HG03139 (cell line): ENCODE measurements at regions not wholly inside any gene's neighbourhood (a gene's known extent, or its start where the extent isn't known, plus 50 kb on each side); places are given as distances from the start of the nearest gene placed in this dataset.

Source experiments
- ATAC-seq: cut with Tn5 transposase; IDR thresholded peaks from one replicate; pipeline ENCODE4 v1.9.1; 2021; ENCODE audit not compliant: unreplicated experiment

DNA sequence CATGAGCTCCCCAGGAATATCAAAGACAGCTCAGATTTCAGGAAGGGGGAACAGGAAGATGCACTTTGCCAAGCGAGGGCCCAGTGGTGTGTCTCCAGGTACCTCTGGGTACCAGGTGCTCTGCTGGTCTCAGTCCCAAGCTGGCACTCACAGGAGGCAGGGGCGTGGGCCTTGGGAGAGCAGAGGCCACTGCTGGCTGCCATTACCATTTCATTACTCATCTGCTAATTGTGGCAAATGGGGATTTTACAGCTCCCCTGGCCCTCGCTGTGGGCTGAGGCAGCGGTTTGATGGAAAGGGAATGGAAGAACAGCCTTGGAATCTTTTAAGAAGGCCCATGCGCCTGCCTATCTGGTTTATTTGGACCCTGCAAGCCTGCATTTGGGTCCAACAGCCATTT is 192.0 kb upstream of the NAV2 start:
- no peak for ATAC-seq

DNA sequence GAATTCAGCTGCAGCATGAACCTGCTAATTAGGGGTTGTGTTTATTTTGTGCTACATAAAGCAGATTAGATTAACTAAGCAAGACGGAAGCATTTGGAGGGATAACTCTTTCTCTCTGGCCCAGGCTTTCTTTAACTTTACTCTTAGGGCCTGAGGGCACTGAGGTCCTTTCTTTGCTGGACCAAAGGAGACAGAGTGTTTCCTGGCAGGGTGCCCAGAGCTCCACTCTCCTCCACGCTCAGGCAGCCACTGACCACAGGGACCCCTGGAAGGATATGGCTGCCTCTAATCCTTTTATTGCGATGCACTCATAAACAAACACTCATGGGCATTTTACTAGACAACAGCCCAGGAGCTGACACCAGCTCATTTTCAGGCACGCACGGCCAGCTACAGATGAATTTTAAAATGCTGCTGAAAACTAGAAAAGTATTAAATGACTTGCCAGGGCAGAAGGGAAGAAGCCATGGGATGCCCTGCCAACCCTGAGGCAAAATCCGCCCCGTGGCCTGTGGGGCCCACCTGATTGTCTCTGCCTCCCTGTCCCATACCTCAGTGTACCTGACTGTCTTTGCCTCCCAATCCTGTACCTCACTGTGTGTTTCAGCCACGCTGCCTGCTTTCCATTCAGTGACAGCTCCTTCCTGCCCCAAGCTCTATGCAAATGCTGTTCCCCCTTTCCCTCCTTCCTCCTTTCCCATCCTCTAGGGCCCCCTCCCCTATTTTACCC is 192.6 kb upstream of the NAV2 start:
- ATAC-seq: no peak

DNA sequence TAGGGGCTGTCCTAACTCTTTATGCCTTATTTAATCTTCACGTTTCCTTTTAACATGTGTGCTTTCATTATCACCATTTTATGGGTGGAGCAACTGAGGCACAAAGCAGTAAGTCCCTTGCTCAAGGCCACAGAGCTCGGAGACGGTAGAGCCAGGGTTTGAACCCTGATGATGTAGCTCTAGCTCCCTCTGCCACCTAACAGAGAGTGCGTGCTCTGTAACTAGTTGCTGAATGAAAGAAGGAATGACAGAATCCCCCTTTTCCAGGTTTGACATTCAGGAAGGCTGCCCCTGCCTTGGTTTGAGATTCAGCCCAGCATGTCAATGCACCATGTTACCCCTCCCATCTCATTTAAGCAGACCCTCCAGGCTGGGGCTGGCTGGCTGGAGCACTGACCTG is 193.3 kb upstream of the NAV2 start:
- no peak for ATAC-seq

- ATAC-seq: no peak
Measured at GRCh38 chr11:19513253-19513652, 199.4 kb upstream of the NAV2 start.

DNA sequence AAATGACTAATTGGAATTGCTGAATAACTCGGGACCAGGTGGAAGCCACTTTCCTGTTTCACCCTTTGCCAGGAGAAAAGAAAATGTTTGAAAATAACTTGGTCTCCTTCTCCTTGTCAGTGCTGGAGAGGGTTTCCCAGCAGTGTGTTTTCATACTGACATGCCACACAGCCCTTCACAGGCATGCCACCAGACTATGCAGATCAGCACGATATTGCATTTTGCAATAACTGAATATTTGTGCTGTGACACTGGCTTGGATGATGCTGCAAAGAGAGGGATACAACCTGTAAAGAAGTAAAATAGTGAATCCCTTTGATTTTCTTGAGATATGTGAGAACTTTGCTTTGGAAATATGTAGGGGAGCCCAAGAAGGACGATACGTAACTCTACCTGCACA is 200.0 kb upstream of the NAV2 start:
- ATAC-seq: no peak

DNA sequence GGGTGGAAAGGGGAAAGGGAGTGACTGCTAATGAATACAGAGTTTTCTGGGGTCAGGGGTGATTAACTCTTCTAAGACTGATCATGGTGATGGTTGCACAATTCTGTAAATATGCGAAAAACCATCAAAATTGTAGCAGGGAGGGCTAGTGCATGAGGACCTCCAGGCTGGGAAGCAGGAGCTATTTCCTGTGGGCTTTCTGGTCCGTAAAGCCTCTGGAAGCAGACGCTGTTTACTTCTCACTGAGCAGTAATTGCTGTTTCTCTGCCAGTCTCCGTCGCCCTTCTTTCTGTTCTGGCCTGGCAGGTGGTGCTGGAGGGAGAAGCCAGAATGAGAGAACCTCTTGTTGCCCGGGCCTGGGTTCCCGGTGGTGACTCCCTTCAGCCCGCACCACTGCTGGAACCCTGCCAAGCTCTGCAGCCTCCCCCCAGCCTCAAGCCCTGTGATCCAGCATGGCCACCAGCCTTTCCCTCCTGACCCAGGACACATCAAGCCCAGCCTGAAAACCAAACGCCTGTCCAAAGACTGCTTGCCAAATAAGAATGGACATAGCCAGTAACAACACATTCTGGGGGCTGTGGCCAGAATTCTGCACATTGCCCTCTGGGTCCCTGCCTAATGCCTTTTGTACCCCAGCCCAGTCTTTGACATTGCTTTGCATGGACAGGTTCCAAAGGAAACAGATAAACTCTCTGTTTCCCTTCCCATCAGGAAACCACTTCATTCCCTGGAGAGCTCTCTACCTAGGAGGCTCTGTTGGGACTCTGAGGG is 201.0 kb upstream of the NAV2 start:
- no peak for ATAC-seq

DNA sequence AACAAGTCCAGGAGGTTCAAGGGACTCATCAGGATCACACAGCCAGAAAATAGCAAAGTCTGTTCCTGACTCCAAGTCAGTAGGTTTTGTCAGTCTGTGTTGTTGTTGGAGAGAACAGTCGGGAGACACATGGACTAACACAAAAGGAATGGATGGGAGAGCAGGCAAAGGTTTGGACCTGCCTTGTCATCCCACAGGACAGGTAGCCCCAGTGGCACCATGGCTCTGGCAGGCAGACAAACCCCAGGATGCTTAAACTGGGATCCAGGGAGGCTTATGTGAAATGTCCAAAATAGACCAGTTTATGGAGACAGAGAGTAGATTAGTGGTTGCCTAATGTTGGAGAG is 201.6 kb upstream of the NAV2 start:
- no peak for ATAC-seq

GRCh38 chr11:19510468-19510867 is 202.2 kb upstream of the NAV2 start:
- ATAC-seq: no peak

- ATAC-seq: no peak
Measured at GRCh38 chr11:19509215-19509614, 203.4 kb upstream of the NAV2 start.

DNA sequence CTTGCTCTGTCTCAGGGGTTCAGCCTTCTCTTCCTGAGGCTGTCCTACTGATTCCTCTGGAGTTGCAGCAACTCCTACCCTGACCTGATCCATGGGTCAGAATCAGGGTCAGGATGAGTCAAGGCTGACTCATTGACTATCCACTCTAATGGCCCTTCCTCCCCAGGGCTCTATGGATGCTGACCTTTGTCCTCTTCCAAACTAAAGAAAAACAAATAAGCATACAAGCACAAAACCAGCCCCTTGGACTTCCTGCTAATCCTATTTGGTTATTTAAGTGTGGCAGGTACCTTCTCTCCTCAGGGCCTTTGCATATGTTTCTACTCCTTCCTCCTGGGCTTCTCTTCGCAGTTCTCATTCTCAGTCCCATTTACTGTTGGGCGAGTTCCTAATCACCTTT is 204.5 kb upstream of the NAV2 start:
- no peak for ATAC-seq

DNA sequence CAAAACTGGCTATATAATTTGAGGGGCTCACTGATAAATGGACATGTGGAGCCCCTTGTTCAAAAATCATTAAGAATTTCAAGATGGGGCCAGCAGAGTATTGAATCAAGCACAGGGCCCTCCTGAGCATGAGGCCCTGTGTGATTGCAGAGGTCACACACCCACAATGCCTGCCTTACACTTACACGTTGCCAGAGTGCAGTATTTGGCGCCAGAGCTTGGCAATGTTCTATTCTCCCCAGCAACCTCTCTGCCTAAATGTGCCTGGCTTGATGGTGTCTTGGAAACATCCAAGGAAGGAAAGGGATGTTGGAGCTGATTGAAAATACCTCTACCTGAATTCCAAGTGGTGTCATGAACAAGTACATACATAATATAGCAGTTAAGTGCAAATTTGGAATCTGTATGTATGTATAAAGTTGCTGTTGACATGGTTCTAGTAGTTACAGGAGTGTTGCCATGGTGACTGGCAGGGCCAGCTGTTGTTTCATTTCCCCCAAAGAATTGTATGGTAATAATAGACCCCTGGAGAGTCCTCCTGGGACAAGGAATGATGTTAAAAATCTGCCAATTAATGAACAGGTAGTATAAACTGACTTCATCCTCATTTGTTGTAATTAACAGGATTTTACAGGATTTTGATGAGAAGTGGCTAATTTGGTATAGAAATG is 205.7 kb upstream of the NAV2 start:
- no peak for ATAC-seq

DNA sequence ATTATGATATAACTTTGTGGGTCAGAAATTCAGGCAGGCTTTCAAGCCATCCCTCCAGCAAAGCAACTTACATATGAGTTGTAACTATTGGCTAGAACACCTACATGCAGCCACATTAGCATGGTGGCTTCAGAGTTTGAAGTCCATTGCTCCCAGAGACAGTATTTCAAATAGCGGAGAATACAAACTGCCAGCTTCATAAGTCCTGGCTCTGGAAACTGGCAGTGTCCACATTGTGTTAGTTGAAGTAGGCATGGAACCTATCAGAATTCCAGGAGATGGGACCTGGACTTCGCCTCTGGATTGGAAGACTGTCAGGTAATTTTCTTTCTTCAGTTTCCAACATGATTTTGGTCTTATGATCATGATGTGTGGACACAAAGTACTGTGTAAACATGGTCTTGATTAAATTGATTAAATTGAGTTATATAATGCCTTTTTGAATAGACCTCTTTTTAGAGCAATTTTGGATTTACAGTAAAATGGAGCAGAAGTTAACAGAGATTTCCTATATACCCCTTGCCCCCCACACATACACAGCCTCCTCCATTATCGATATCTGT is 209.9 kb upstream of the NAV2 start:
- no peak for ATAC-seq

GRCh38 chr11:19501631-19502030 is 211.0 kb upstream of the NAV2 start:
- no peak for ATAC-seq

GRCh38 chr11:19499999-19500398 is 212.6 kb upstream of the NAV2 start:
- no peak for ATAC-seq

GRCh38 chr11:19499026-19499669 is 213.5 kb upstream of the NAV2 start:
- no peak for ATAC-seq

DNA sequence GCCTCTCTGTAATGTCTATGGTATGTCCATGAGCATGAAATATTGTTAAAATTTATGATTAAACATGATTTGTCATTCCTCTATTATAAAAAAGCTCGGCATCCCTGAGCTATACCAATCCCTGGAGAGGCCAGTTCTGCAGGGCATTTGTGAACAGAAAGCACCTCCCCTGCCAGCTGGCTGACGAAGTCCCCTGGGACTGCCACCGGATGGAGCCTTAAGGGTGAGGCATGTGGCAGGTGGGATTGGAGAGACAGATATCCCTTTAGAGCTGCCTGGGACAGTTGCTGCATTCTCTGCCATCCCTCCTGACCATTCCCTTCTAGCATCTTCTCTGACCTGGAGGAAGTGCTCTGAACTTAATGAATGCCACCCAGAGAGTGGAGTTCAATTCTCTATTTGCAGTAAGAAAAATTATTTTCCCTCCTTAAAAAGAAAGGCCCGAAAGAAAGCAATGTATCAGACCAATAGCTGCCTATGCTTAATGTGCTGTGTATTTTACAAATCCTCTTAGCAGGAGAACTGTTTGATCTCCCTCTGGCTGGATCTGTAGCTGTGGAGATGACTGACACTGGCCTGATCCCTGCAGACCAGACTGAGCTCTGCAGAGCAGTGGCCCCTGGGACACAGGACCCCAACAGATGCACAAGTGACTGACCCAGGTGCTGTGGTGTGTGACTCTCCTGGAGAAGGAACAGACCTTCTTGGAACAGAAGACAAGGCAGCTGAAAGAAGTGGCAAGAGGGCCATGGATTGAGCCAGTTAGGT is 219.0 kb upstream of the NAV2 start:
- ATAC-seq: no peak

DNA sequence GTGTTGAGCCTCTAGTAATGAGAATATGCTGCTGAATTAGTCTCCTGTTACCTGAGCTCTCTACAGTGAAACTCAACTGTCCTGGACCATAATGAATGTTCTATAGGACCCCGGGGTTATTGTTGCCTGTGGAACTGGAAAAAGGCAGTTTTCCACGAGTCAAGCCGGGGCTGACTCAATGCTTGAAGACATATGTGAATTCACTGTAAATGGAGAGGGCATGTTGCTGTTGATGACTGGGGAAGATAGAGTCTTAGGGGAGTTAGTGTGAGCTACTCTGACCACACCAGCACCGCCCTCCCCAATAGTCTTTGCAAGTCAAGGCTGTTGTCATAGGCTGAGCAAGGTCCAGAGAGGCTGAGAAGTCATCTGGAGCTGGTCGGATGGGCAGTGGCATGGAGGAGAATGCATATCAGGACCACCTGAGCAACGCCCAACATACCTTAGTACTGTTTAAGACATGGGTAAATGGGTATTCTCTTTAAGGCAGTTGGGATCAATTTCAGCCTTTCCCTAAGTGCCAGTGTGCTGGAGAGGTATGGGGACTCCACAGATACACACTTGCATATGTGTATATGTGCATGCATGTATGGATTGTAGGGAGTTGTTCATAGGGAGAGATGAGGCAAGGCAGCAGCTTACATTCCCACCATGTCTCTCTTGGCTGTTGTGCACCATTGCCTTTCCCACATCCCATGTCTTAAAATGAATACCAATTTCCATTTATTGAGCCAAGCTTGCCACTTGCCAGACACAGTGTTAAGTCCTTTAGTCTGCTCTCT is 230.1 kb upstream of the NAV2 start:
- ATAC-seq: no peak

- no peak for ATAC-seq
Measured at GRCh38 chr11:19480540-19480939, 232.1 kb upstream of the NAV2 start.

DNA sequence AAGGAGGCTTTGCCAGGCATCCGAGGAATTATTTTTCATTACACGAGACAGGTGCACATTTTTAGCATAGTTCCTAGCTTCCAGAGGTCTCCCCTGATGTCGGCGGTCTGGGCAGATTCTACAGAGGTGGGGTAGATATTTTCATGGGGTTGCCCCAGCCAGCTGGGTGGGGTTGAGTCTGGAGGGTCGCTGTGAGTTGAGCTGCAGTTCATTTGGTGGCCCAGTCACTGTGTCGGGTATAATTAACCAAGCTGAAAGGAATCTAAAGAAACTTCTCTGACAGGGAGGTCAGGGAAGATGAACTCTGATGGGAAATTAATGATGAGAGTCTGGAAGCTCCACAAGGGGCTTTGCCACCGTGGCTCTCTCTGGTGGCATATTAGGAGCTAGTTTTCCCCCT is 233.7 kb upstream of the NAV2 start:
- no peak for ATAC-seq
